Chondrocyte (in vitro differentiated cells): ENCODE measurements at regions not wholly inside any gene's neighbourhood (a gene's known extent, or its start where the extent isn't known, plus 50 kb on each side); places are given as distances from the start of the nearest gene placed in this dataset.

Experiments used
- DNase-seq: peaks from one replicate; pipeline ENCODE4 v3.0.0; 2021; ENCODE audit warnings: mixed read lengths, low spot score
- H3K27ac Mint-ChIP-seq: one replicate; pipeline ENCODE4 v1.8.0; 2021; ENCODE audit warnings: mild to moderate bottlenecking, moderate library complexity, mixed read lengths; ENCODE audit not compliant: unreplicated experiment
- H3K27me3 Mint-ChIP-seq: 2 replicates; pipeline ENCODE4 v1.8.0; 2021; ENCODE audit warnings: low read depth, mixed read lengths
- H3K36me3 Mint-ChIP-seq: 2 replicates; pipeline ENCODE4 v1.8.0; 2021; ENCODE audit warnings: low read depth, mixed read lengths
- H3K4me1 Mint-ChIP-seq: 2 replicates; pipeline ENCODE4 v1.8.0; 2021; ENCODE audit warnings: low read depth, mild to moderate bottlenecking, mixed read lengths
- H3K4me3 Mint-ChIP-seq: one replicate; pipeline ENCODE4 v1.8.0; 2021; ENCODE audit warnings: mild to moderate bottlenecking, moderate library complexity, mixed read lengths; ENCODE audit not compliant: unreplicated experiment
- H3K9me3 Mint-ChIP-seq: 2 replicates; pipeline ENCODE4 v1.8.0; 2021; ENCODE audit warnings: low read depth, mixed read lengths
- CTCF ChIP-seq: fragments of 200-600 bp; sonication (generic); IDR thresholded peaks from 2 replicates; pipeline ENCODE4 v1.5.0; 2021; ENCODE audit warnings: antibody characterized with exemption, mild to moderate bottlenecking, moderate library complexity

GRCh38 chr2:221197225-221197856 lies 374.8 kb downstream of the EPHA4 start:
- no peak overlapping the region for H3K4me3 Mint-ChIP-seq
- H3K4me1 Mint-ChIP-seq: no peaks in the 10 kb centered on the region
- no peaks in the 10 kb centered on the region for H3K36me3 Mint-ChIP-seq
- peaks cover 17% of the 10 kb centered on the region for H3K9me3 Mint-ChIP-seq
- no peak overlapping the region for H3K27ac Mint-ChIP-seq
- no peak for DNase-seq
- H3K27me3 Mint-ChIP-seq: no peaks in the 10 kb centered on the region
- TF ChIP-seq CTCF: no peak

- DNase-seq: no peak
- no peaks in the 10 kb centered on the region for H3K36me3 Mint-ChIP-seq
Observed at GRCh38 chr2:221198309-221198708, 373.8 kb downstream of the EPHA4 start.

GRCh38 chr2:221200184-221200839 lies 371.8 kb downstream of the EPHA4 start:
- no peak for TF ChIP-seq CTCF
- no peaks in the 10 kb centered on the region for H3K36me3 Mint-ChIP-seq
- no peak for DNase-seq
- no peak overlapping the region for H3K4me3 Mint-ChIP-seq
- H3K27me3 Mint-ChIP-seq: no peaks in the 10 kb centered on the region
- no peaks in the 10 kb centered on the region for H3K9me3 Mint-ChIP-seq
- no peaks in the 10 kb centered on the region for H3K4me1 Mint-ChIP-seq
- H3K27ac Mint-ChIP-seq: no peak overlapping the region

More at GRCh38 chr2:221198309-221198708, 373.8 kb downstream of the EPHA4 start:
- Mint-ChIP-seq H3K9me3 (peaks cover 12% of the 10 kb centered on the region), H3K27me3 (no peaks in the 10 kb centered on the region), H3K27ac (no peak overlapping the region), H3K4me3 (no peak overlapping the region), H3K4me1 (no peaks in the 10 kb centered on the region)
- no peak for TF ChIP-seq CTCF

- Mint-ChIP-seq H3K36me3 (no peaks in the 10 kb centered on the region), H3K27me3 (no peaks in the 10 kb centered on the region), H3K4me1 (no peaks in the 10 kb centered on the region), H3K4me3 (no peak overlapping the region), H3K9me3 (no peaks in the 10 kb centered on the region), H3K27ac (no peak overlapping the region)
- no peak for DNase-seq
- no peak for TF ChIP-seq CTCF
Observed at GRCh38 chr2:221202431-221202830, 369.7 kb downstream of the EPHA4 start.

GRCh38 chr2:221203125-221203524 lies 369.0 kb downstream of the EPHA4 start:
- no peaks in the 10 kb centered on the region for H3K4me1 Mint-ChIP-seq
- no peak overlapping the region for H3K4me3 Mint-ChIP-seq
- no peak for DNase-seq
- H3K27ac Mint-ChIP-seq: no peak overlapping the region
- H3K9me3 Mint-ChIP-seq: no peaks in the 10 kb centered on the region
- H3K27me3 Mint-ChIP-seq: no peaks in the 10 kb centered on the region
- TF ChIP-seq CTCF: no peak
- H3K36me3 Mint-ChIP-seq: no peaks in the 10 kb centered on the region
